ENCODE measurements at regions not wholly inside any gene's neighbourhood (a gene's known extent, or its start where the extent isn't known, plus 50 kb on each side); places are given as distances from the start of the nearest gene placed in this dataset.

- TF ChIP-seq EZH2 (IDR thresholded peaks at IDR 0.05; ENCODE audit: borderline replicate concordance, insufficient read depth, low read depth, low read length, poor library complexity, severe bottlenecking): no peak
- no peak for TF ChIP-seq CTCF (IDR thresholded peaks at IDR 0.05)
These were observed 479.8 kb downstream of the RAPGEF2 start for GRCh38 chr4:159582685-159583084.

Data from B cell (primary cell).